GDM1 (cell line): ENCODE measurements at regions not wholly inside any gene's neighbourhood (a gene's known extent, or its start where the extent isn't known, plus 50 kb on each side); places are given as distances from the start of the nearest gene placed in this dataset.
"Not testable (repeated sequence)": the region's sequence is repeated elsewhere in the genome, so short reads cannot be mapped to it uniquely, and the experiment has no call there.

ENCODE experiments used
- DNase-seq: peaks from one replicate; lab custom pipeline; 2025; lab: John Stamatoyannopoulos, UW

DNA sequence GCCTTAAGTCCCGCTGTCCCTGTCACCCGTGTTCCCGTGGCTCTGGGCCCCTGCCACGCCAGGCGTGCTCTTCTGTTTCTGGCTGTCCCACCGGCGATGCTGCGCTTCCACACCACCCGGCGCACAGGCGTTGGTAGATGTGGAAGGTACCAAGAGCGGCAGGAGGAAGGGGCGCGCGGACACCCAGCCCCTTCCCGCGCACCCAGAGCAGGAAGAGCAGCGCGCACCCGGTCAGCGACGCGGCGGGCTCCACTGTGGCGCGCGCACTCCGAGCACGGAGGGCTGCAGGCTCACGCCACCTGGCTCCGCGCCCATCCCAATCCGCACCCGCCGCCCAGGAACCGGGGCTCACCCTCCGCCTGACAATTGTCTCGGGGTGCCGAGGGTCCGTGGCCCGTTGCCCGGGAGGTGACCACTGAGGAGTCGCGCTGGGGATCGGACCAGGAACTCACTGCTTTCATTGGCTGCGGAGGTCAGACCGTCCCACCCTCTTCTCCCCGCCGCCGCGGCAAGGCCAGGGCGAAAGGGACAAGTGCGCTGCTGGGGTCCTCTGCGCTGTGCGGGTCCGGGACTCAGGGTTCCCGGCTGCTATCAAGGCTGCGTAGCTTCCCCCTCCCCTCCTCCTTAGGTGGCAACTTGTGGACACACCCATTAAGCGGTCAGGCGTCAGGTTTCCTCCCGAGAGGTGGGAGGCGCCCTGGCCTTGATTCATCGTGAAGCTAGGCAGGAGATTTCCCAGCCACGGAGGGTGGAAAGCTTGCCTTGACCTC is 121.6 kb upstream of the ZNF92 start:
- no peak for DNase-seq

DNA sequence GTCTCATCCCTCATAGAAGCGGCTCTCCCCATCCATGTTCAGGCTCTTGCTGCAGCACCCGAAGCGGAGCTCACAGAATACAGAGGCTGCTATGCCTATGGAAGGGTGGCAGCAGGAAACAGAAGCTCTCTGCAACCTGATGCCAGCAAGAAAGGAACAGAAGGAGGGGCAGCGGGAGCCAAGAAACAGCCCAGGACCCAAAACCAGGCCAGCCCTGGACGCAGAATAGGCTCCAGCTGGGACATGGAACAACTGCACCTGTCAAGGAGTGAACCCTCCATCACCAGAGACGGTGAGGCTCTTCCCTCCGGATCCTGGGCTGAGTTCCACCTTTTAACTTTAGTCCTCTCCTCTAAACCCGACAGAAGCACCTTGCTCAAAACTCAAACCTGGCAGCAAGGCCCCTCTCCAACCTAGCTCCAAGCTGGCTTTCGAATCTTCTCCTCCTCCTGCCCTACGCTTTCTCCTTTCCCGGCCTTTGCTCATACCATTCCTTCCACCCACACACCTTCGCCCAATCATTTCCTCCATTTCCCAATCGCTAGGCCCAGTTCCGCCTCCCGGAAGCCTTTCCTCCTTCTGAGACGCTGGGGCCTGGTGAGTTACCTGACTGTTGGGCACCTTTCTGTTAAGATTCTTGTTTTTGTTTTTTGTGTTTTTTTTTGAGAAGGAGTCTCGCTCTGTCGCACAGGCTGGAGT is 122.8 kb upstream of the ZNF92 start:
- no peak for DNase-seq

DNA sequence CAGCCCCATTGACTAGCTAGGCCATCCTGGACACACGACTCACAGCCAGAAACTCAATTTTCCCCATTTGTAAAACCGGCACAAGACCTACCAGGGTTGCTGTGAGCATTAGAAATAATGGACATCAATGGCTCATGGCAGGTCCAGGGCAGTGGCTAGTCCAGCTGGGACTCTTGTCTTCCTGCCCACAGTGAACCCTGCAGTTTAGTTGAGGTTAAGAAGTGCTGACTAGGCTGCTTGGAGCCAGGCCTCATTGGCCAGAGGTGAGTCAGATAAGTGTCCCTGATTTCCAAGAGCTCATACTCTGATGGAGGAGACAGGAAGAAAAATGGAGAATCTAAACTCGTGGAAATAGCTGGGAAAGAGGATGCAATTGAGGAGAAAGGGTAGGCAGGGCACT is 123.4 kb upstream of the ZNF92 start:
- no peak for DNase-seq

DNA sequence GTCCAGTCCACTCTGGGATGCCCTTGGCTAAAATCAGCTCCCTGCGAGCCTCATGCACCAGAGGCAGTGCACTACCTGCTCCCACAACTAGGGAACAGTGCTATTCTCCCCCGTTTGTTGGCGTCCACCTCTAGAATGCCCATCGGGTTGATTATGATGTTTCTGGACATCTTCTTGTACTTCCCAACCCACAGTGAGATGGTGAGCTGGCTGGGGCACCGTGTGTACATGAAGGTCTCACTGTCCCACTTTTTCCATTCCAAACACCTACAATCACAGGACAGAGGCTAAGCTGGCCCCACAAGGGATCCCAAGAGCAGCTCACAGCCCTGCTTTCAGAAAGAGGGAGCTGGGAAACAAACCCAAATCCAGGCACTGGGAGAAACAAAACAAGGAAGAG is 126.2 kb upstream of the ZNF92 start:
- DNase-seq, result no peak

GRCh38 chr7:65239707-65240352 is 133.8 kb upstream of the ZNF92 start:
- no peak for DNase-seq

- no peak for DNase-seq
These were observed 134.3 kb upstream of the ZNF92 start for GRCh38 chr7:65239324-65239706.

DNA sequence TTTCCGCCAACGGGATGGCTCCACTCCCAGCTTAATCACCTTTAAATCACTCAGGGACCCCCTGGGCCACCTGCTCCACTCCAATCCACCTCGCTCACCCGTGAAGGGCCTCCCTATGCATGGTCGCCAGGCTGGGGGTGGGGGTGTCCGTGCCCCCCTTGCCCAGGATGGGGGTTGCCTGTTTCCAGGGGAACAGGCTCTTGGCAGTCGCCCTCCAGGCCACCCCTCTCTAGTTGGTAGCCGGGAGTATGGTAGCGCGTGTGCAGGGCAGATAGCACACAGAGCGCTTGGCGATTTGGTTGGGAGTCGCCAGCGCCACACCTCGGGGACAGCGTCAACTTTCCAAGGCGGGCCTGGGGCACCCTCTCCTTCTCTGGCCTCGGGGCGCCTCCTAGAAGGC is 134.9 kb upstream of the ZNF92 start:
- no peak for DNase-seq

GRCh38 chr7:65235586-65235985 is 138.1 kb upstream of the ZNF92 start:
- no peak for DNase-seq

DNA sequence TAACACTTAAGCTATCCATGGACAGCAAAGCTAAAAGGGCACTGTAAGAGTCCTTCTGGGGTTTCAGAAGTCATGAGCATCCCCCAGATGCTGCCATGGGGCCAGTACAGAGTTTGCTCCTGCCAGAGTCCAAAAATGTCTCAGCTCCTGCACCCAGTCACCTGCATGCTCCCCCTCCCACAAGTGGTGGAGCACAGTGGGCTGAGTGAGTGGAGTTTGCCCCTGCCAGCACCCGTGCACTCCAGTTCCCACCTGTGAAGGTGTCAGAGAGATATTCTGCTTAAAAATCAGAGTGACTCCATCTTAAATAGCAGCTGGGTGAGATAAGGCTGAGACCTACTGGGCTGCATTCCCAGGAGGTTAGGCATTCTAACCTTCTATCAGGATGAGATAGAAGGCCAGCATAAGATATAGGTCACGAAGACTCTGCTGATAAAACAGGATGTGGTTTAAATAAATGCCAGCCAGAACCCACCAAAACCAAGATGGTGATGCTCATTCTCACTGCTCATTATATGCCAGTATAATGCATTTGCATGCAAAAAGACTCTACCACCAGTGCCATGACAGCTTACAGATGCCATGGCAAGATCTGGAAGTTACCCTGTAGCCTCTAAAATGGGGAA is 140.1 kb upstream of the ZNF92 start:
- DNase-seq, result no peak

- no peak for DNase-seq
These were observed 143.4 kb upstream of the ZNF92 start for GRCh38 chr7:65230231-65230630.

- no peak for DNase-seq
These were observed 148.1 kb upstream of the ZNF92 start for GRCh38 chr7:65225422-65226006.

DNA sequence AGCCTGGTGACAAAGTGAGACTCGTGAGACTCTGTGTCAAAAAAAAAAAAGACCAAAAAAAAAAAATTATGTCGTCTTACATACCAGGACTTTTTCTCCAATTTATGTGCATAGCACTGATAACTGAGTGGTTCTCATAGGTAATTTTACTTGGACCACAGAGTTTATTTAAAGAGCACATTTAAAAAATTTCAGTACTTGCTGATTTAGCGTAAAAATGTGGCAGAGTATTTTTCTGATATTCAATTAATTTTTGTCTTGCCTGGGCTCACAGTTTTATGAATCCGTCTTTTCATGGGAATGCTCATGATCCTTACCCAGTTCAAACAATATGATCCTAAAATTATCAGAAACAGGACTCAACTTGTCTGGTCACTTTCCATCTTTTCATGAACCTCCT is 151.0 kb upstream of the ZNF92 start:
- DNase-seq, result no peak

DNA sequence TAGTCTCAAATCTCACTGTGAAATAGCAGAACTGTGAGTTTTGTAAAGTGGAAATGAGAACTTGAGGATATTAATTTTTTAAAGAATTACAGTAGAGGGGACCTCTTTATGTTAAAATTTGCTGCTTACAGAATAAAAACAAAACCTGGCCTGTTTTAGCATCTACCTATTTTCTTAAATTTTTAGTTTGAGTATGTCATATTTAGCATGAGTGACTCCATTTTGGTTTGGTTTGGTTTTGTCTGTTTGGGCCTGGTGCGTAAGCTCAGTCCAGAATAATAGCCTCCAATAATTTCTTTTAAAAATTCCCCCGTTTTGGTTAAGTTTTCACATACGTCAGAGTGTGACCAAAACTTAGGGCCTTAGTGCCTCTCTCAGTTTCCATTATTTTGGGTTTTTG is 152.0 kb upstream of the ZNF92 start:
- no peak for DNase-seq

DNA sequence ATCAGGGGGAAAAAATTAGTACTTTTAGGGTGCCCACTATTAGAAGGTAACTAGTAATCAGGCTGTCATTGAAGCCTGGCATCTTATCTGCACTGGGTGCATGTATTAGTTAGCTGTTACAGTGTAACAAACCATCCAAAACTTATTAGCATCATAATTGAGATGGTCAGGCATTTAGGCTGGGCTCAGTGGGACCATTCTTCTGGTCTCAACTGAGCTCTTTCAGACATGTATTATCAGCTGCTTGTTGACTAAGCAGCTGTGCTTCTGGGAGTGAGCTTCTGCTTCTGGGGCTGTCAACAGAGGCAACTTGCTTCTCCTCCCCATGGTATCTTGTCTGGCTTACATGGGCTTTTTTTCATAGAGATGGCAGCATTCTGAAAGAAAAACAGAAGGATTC is 154.0 kb upstream of the ZNF92 start:
- no peak for DNase-seq

DNA sequence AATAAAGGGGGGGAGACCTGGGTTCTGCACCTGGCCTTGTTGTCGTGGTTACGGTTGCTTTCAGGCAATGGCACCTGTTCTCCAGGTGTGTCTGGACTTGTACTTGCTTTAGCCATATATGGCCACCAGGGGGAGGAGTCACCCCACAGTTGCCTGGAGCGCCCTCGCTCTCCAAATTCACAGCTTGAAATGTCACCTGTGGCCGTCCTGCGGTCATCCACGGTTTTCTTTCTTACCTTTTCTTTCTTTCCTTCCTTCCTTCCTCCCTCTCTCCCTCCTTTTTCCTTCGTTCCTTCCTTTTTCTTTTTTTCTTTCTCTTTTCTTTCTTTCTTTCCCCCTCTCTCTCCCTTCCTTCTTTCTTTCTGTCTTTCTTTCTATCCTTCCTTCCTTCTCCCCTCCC is 157.2 kb upstream of the ZNF92 start:
- DNase-seq, result no peak

DNA sequence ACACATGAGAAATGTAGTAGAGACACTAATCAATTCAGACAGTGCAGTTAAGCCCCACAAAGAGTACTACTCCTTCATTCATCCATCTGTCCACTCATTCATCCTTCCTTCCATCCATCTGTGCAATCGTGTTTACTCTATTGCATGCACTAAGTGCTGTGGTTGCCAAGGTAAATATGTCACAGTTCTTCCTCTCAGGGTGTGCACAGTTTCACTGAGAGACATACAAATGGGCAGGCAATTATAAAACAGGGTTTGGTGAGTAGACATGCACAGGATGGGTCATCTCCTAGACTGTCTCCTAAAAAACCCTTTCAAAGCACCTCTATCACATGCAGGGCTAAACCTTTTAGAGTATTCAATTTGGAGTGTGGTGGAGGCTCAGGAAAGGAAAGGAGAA is 160.4 kb upstream of the ZNF92 start:
- not testable (repeated sequence) for DNase-seq

DNA sequence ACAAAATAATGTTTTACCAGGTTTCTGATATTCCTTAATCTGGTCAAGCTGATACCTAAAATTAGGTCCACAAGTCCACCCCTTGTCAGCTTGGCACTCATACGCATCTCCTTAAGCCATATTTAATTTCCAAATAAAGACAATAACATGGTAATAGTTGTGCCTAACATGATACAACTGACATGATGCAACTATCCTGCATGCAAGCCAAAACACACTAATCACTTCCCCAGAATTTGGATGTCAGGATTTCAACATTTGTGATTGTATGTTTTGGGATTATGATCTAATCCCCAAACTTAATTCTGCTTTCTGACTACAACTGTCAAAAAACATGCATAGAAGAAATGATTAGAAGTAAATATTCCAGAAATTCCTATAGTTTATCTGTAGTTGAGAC is 174.4 kb upstream of the ZNF92 start:
- not testable (repeated sequence) for DNase-seq

DNA sequence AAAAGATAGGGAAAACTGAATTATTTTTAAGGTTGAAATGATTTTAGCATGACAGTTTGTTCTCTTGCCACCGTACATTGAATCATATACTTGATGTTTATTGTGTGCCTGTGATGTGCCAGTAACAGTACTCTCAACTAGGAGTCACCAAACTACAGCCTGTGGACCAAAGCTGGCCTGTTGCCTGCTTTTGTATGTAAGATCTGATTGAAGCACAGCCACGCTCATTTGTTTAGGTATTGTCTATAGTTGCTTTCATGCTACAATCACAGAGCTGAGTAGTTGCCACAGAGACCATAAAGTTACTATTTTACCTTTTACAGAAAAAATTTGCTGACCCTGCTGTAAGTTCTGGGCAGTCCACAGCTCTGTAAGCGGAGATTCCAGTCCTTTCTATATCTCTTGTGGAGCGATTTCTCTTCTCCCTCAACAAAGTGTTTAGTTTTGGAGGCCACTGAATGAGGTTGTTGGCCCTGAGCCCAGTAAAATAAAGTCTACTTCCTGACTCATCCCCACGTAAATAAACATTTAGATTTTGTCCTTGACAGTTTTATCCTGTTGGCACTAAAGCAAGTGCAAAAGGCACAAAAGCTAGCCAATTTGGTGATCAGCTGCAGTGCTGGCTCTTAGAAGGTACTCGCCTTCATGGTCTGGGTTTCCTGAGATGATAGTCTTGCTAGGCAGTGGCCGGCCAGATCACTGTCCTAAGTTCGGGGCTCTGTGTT is 180.2 kb upstream of the ZNF92 start:
- not testable (repeated sequence) for DNase-seq

- not testable (repeated sequence) for DNase-seq
These were observed 170.6 kb upstream of the ERV3-1 start for GRCh38 chr7:65177041-65177440.

DNA sequence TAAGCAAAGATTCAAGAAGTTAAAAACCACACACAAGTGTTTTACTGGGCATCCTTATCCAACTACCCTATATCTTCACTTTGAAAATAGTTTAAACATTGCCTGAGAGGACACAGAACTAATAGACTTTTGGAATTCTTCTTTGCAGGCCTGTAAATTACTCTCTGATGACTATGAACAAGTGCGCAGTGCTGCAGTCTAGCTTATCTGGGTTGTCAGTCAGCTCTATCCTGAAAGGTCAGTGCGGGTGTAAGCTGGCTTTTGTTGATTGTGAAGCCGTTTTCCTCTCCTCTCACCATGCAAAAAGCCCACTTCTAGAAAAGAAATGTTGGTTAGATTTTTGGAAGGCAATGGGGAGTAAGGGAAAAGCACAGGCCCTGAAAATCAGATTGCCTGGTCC is 143.6 kb upstream of the ERV3-1 start:
- not testable (repeated sequence) for DNase-seq

GRCh38 chr7:65146118-65146914 is 139.8 kb upstream of the ERV3-1 start:
- not testable (repeated sequence) for DNase-seq
